WTC11 (cell line): ENCODE measurements at regions not wholly inside any gene's neighbourhood (a gene's known extent, or its start where the extent isn't known, plus 50 kb on each side); places are given as distances from the start of the nearest gene placed in this dataset.
"Not testable (repeated sequence)": the region's sequence is repeated elsewhere in the genome, so short reads cannot be mapped to it uniquely, and the experiment has no call there.

ENCODE experiments used
- ATAC-seq: fragments of 200-7000 bp; cut with Tn5 transposase; 2 replicates; pipeline ENCODE4 v1.10.0; 2021; ENCODE audit warnings: mild to moderate bottlenecking, moderate library complexity
- CTCF ChIA-PET: fragments of 300-600 bp; sonication (Branson Sonifier 250); formaldehyde crosslinking; loops from one replicate; lab custom pipeline; 2021; ENCODE audit warnings: antibody characterized with exemption; lab: Charles Lee
- POLR2A ChIA-PET: fragments of 350-600 bp; sonication (Branson Sonifier 250); formaldehyde crosslinking; loops from one replicate; lab custom pipeline; 2021; ENCODE audit warnings: antibody characterized with exemption; lab: Charles Lee
- DNase-seq: peaks from one replicate; pipeline ENCODE4 v3.0.0; 2021; ENCODE audit warnings: low spot score
- H3K27ac Mint-ChIP-seq: 2 replicates; pipeline ENCODE4 v1.8.0; 2021; ENCODE audit warnings: mixed read lengths
- H3K27me3 Mint-ChIP-seq: 2 replicates; pipeline ENCODE4 v1.8.0; 2021; ENCODE audit warnings: low read depth, mild to moderate bottlenecking, moderate library complexity, mixed read lengths
- H3K36me3 Mint-ChIP-seq: 2 replicates; pipeline ENCODE4 v1.8.0; 2021; ENCODE audit warnings: mixed read lengths
- H3K4me1 Mint-ChIP-seq: 2 replicates; pipeline ENCODE4 v1.8.0; 2022; ENCODE audit warnings: mixed read lengths
- H3K4me3 Mint-ChIP-seq: 2 replicates; pipeline ENCODE4 v1.8.0; 2021; ENCODE audit warnings: mild to moderate bottlenecking, moderate library complexity, mixed read lengths
- H3K9me3 Mint-ChIP-seq: 2 replicates; pipeline ENCODE4 v1.8.0; 2021; ENCODE audit warnings: mixed read lengths
- IRF2 ChIP-seq: sonication (generic); formaldehyde crosslinking; IDR thresholded peaks from 2 replicates; pipeline ENCODE4 v1.8.0; 2022; ENCODE audit warnings: low read depth, missing genetic modification reagents, borderline replicate concordance
- TCF7 ChIP-seq: sonication (generic); formaldehyde crosslinking; IDR thresholded peaks from 2 replicates; pipeline ENCODE4 v1.8.0; 2022; ENCODE audit warnings: mild to moderate bottlenecking, low read depth, missing genetic modification reagents, moderate library complexity
- ZNF263 ChIP-seq: sonication (generic); formaldehyde crosslinking; IDR thresholded peaks from 2 replicates; pipeline ENCODE4 v1.8.1; 2022; ENCODE audit warnings: low read depth, mild to moderate bottlenecking, moderate library complexity, missing genetic modification reagents
- ZNF317 ChIP-seq: sonication (generic); formaldehyde crosslinking; IDR thresholded peaks from 2 replicates; pipeline ENCODE4 v1.8.1; 2023; ENCODE audit warnings: low read depth, mild to moderate bottlenecking, moderate library complexity, missing genetic modification reagents, borderline replicate concordance
- ZNF396 ChIP-seq: fragments of 250-450 bp; sonication (Bioruptor Pico); IDR thresholded peaks from 2 replicates; pipeline ENCODE4 v1.8.0; 2021; ENCODE audit warnings: mild to moderate bottlenecking, moderate library complexity, borderline replicate concordance
- TF ChIP-seq, protein P1 (sequence below): sonication (generic); formaldehyde crosslinking; IDR thresholded peaks from 2 replicates; pipeline ENCODE4 v1.8.1; 2023; ENCODE audit warnings: mild to moderate bottlenecking, missing genetic modification reagents
- TF ChIP-seq, protein P2 (sequence below): fragments of 250-450 bp; sonication (Bioruptor Pico); IDR thresholded peaks from 2 replicates; pipeline ENCODE4 v1.9.0; 2021; ENCODE audit warnings: mild to moderate bottlenecking
- TF ChIP-seq, protein P3 (sequence below): sonication (generic); formaldehyde crosslinking; IDR thresholded peaks from 2 replicates; pipeline ENCODE4 v1.8.1; 2022; ENCODE audit warnings: mild to moderate bottlenecking, missing genetic modification reagents, moderate library complexity, borderline replicate concordance
- TF ChIP-seq, protein P4 (sequence below): sonication (generic); formaldehyde crosslinking; IDR thresholded peaks from 2 replicates; pipeline ENCODE4 v1.8.1; 2022; ENCODE audit warnings: mild to moderate bottlenecking, moderate library complexity, missing genetic modification reagents
- TF ChIP-seq, protein P5 (sequence below): sonication (generic); formaldehyde crosslinking; IDR thresholded peaks from 2 replicates; pipeline ENCODE4 v1.8.1; 2022; ENCODE audit warnings: low read depth, mild to moderate bottlenecking, moderate library complexity, missing genetic modification reagents, borderline replicate concordance
- TF ChIP-seq, protein P6 (sequence below): sonication (generic); formaldehyde crosslinking; IDR thresholded peaks from 2 replicates; pipeline ENCODE4 v1.8.1; 2023; ENCODE audit warnings: mild to moderate bottlenecking, missing genetic modification reagents, moderate library complexity
- TF ChIP-seq, protein P7 (sequence below): fragments of 250-450 bp; sonication (Bioruptor Pico); IDR thresholded peaks from 2 replicates; pipeline ENCODE4 v1.9.0; 2021; ENCODE audit warnings: mild to moderate bottlenecking, borderline replicate concordance
- TF ChIP-seq, protein P8 (sequence below): sonication (generic); formaldehyde crosslinking; IDR thresholded peaks from 2 replicates; pipeline ENCODE4 v1.8.0; 2022; ENCODE audit warnings: mild to moderate bottlenecking, missing genetic modification reagents

DNA sequence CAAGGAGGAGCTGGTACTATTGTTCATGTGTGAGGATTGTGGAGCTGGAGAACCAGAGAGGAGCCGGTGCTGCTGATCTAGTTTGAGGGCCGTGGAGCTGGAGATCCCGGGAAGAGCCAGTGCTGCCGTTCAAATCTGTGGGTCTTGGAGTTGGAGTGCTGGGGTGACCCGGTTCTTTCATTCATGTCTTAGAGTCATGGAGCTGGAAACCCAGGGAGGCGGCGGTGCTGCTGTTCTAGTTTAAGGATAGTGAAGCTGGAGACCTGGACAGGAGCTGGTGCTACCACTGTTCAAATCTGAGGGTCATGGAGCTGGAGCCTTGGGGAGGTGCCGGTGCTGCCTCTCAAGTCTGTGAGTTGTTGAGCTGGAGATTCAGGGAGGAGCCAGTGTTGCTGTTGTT, 88.5 kb upstream of the ZNF479 start:
- no peak for ATAC-seq
- Mint-ChIP-seq H3K36me3 (peaks cover 81% of the 10 kb centered on the region), H3K9me3 (peaks cover 82% of the 10 kb centered on the region), H3K4me3 (no peak overlapping the region), H3K27me3 (peaks cover 60% of the 10 kb centered on the region), H3K4me1 (no peaks in the 10 kb centered on the region), H3K27ac (no peak overlapping the region)
- DNase-seq: no peak
- TF ChIP-seq, protein P1, sequence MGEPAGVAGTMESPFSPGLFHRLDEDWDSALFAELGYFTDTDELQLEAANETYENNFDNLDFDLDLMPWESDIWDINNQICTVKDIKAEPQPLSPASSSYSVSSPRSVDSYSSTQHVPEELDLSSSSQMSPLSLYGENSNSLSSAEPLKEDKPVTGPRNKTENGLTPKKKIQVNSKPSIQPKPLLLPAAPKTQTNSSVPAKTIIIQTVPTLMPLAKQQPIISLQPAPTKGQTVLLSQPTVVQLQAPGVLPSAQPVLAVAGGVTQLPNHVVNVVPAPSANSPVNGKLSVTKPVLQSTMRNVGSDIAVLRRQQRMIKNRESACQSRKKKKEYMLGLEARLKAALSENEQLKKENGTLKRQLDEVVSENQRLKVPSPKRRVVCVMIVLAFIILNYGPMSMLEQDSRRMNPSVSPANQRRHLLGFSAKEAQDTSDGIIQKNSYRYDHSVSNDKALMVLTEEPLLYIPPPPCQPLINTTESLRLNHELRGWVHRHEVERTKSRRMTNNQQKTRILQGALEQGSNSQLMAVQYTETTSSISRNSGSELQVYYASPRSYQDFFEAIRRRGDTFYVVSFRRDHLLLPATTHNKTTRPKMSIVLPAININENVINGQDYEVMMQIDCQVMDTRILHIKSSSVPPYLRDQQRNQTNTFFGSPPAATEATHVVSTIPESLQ: no peak
- TF ChIP-seq, protein P2, sequence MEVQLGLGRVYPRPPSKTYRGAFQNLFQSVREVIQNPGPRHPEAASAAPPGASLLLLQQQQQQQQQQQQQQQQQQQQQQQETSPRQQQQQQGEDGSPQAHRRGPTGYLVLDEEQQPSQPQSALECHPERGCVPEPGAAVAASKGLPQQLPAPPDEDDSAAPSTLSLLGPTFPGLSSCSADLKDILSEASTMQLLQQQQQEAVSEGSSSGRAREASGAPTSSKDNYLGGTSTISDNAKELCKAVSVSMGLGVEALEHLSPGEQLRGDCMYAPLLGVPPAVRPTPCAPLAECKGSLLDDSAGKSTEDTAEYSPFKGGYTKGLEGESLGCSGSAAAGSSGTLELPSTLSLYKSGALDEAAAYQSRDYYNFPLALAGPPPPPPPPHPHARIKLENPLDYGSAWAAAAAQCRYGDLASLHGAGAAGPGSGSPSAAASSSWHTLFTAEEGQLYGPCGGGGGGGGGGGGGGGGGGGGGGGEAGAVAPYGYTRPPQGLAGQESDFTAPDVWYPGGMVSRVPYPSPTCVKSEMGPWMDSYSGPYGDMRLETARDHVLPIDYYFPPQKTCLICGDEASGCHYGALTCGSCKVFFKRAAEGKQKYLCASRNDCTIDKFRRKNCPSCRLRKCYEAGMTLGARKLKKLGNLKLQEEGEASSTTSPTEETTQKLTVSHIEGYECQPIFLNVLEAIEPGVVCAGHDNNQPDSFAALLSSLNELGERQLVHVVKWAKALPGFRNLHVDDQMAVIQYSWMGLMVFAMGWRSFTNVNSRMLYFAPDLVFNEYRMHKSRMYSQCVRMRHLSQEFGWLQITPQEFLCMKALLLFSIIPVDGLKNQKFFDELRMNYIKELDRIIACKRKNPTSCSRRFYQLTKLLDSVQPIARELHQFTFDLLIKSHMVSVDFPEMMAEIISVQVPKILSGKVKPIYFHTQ (CRISPR knock-in tag): no peak
- TF ChIP-seq ZNF263: no peak
- TF ChIP-seq, protein P3, sequence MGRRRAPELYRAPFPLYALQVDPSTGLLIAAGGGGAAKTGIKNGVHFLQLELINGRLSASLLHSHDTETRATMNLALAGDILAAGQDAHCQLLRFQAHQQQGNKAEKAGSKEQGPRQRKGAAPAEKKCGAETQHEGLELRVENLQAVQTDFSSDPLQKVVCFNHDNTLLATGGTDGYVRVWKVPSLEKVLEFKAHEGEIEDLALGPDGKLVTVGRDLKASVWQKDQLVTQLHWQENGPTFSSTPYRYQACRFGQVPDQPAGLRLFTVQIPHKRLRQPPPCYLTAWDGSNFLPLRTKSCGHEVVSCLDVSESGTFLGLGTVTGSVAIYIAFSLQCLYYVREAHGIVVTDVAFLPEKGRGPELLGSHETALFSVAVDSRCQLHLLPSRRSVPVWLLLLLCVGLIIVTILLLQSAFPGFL (CRISPR knock-in tag): no peak
- no peak for TF ChIP-seq TCF7 (CRISPR knock-in tag)
- TF ChIP-seq, protein P4, sequence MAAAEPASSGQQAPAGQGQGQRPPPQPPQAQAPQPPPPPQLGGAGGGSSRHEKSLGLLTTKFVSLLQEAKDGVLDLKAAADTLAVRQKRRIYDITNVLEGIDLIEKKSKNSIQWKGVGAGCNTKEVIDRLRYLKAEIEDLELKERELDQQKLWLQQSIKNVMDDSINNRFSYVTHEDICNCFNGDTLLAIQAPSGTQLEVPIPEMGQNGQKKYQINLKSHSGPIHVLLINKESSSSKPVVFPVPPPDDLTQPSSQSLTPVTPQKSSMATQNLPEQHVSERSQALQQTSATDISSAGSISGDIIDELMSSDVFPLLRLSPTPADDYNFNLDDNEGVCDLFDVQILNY (CRISPR knock-in tag): no peak
- TF ChIP-seq, protein P5, sequence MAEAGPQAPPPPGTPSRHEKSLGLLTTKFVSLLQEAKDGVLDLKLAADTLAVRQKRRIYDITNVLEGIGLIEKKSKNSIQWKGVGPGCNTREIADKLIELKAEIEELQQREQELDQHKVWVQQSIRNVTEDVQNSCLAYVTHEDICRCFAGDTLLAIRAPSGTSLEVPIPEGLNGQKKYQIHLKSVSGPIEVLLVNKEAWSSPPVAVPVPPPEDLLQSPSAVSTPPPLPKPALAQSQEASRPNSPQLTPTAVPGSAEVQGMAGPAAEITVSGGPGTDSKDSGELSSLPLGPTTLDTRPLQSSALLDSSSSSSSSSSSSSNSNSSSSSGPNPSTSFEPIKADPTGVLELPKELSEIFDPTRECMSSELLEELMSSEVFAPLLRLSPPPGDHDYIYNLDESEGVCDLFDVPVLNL (CRISPR knock-in tag): no peak
- TF ChIP-seq IRF2 (CRISPR knock-in tag): no peak
- TF ChIP-seq ZNF317 (CRISPR knock-in tag): no peak
- ChIA-PET POLR2A (interaction anchor here (0.6 kb wide), 1 partner anchor 323 kb away, joined by 3 read pairs; no protein-coding TSS in a partner anchor), CTCF (no interaction called here)

DNA sequence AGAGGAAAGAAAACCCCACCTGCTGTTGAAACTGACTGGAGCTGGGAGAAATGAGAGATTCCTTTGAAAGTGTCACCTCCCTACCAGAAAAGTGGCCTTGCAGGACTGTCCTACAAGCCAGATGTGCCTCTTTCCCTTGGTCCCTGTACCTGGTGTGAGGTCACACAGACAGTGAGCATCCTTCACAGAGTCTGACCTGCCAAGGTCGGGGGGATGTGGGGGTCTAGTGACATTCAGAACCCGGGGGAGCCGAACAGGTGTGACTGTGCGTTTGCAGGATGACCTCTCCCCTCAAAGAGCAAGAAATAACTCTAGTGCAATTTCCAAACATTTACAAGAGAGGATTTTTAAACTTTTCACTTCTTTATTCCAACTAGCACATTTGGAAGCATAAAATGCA, 93.4 kb upstream of the ZNF479 start:
- ATAC-seq (no peak), DNase-seq (no peak)
- H3K27me3 Mint-ChIP-seq: peaks cover 36% of the 10 kb centered on the region
- H3K9me3 Mint-ChIP-seq: peaks cover 71% of the 10 kb centered on the region
- ChIA-PET POLR2A (no interaction called here), CTCF (no interaction called here)
- no peak for TF ChIP-seq ZNF396 (CRISPR knock-in tag)
- TF ChIP-seq, protein P6, sequence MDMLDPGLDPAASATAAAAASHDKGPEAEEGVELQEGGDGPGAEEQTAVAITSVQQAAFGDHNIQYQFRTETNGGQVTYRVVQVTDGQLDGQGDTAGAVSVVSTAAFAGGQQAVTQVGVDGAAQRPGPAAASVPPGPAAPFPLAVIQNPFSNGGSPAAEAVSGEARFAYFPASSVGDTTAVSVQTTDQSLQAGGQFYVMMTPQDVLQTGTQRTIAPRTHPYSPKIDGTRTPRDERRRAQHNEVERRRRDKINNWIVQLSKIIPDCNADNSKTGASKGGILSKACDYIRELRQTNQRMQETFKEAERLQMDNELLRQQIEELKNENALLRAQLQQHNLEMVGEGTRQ: no peak
- TF ChIP-seq, protein P7, sequence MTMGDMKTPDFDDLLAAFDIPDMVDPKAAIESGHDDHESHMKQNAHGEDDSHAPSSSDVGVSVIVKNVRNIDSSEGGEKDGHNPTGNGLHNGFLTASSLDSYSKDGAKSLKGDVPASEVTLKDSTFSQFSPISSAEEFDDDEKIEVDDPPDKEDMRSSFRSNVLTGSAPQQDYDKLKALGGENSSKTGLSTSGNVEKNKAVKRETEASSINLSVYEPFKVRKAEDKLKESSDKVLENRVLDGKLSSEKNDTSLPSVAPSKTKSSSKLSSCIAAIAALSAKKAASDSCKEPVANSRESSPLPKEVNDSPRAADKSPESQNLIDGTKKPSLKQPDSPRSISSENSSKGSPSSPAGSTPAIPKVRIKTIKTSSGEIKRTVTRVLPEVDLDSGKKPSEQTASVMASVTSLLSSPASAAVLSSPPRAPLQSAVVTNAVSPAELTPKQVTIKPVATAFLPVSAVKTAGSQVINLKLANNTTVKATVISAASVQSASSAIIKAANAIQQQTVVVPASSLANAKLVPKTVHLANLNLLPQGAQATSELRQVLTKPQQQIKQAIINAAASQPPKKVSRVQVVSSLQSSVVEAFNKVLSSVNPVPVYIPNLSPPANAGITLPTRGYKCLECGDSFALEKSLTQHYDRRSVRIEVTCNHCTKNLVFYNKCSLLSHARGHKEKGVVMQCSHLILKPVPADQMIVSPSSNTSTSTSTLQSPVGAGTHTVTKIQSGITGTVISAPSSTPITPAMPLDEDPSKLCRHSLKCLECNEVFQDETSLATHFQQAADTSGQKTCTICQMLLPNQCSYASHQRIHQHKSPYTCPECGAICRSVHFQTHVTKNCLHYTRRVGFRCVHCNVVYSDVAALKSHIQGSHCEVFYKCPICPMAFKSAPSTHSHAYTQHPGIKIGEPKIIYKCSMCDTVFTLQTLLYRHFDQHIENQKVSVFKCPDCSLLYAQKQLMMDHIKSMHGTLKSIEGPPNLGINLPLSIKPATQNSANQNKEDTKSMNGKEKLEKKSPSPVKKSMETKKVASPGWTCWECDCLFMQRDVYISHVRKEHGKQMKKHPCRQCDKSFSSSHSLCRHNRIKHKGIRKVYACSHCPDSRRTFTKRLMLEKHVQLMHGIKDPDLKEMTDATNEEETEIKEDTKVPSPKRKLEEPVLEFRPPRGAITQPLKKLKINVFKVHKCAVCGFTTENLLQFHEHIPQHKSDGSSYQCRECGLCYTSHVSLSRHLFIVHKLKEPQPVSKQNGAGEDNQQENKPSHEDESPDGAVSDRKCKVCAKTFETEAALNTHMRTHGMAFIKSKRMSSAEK (CRISPR knock-in tag): no peak
- TF ChIP-seq, protein P8, sequence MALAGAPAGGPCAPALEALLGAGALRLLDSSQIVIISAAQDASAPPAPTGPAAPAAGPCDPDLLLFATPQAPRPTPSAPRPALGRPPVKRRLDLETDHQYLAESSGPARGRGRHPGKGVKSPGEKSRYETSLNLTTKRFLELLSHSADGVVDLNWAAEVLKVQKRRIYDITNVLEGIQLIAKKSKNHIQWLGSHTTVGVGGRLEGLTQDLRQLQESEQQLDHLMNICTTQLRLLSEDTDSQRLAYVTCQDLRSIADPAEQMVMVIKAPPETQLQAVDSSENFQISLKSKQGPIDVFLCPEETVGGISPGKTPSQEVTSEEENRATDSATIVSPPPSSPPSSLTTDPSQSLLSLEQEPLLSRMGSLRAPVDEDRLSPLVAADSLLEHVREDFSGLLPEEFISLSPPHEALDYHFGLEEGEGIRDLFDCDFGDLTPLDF (CRISPR knock-in tag): no peak
- TF ChIP-seq, all 79 proteins: peak for 0
- Mint-ChIP-seq H3K4me1 (no peaks in the 10 kb centered on the region), H3K4me3 (no peak overlapping the region), H3K36me3 (peaks cover 73% of the 10 kb centered on the region), H3K27ac (no peak overlapping the region)

DNA sequence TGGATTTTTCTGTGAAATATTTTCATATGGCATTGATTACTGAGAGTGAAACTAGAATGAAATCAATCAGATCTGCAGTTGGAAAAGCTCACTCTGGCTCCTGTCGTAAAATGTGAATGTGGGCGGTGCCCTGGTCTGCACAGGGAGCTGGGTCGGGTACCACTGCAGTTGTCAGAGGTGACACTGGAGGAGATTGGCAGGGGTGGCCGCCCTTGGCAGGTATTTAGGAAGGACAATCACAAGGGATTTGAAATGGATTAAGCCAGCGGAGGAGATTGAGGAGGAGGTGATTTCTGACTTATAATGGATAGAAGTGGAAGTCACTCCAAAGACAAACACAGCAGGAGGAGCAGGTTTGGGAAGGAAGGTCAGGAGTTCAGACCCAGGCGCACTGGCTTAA, 109.0 kb upstream of the ZNF479 start:
- POLR2A ChIA-PET, H3K4me1 Mint-ChIP-seq, ATAC-seq, CTCF ChIA-PET, H3K27ac Mint-ChIP-seq, DNase-seq, H3K4me3 Mint-ChIP-seq: not testable (repeated sequence)
- Mint-ChIP-seq H3K9me3 (peaks cover 49% of the 10 kb centered on the region), H3K36me3 (peaks cover 62% of the 10 kb centered on the region), H3K27me3 (peaks cover 27% of the 10 kb centered on the region)

DNA sequence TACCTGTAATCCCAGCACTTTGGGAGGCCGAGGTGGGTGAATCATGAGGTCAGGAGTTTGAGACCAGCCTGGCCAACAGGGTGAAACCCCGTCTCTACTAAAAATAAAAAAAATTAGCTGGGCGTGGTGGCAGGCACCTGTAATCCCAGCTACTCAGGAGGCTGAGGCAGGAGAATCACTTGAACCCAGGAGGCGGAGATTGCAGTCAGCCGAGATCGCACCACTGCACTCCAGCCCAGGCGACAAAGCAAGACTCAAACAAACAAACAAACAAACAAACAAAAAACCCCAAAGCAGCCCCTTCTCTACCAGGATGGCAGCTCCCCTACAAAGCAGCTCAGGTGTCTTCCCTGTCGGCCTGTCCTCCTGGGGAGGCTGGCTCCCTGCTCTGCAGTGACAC, 111.3 kb upstream of the ZNF479 start:
- CTCF ChIA-PET, ATAC-seq, POLR2A ChIA-PET, H3K4me3 Mint-ChIP-seq, H3K4me1 Mint-ChIP-seq, DNase-seq, H3K27ac Mint-ChIP-seq: not testable (repeated sequence)
- Mint-ChIP-seq H3K27me3 (peaks cover 21% of the 10 kb centered on the region), H3K9me3 (peaks cover 57% of the 10 kb centered on the region), H3K36me3 (peaks cover 64% of the 10 kb centered on the region)
